ENCODE measurements at regions not wholly inside any gene's neighbourhood (a gene's known extent, or its start where the extent isn't known, plus 50 kb on each side); places are given as distances from the start of the nearest gene placed in this dataset.

GRCh38 chr5:15238006-15238405 lies 262.0 kb upstream of the FBXL7 start:
- Mint-ChIP-seq H3K4me1 (no peaks in the 10 kb centered on the region), H3K27me3 (no peaks in the 10 kb centered on the region), H3K27ac (no peak overlapping the region), H3K4me3 (no peak overlapping the region), H3K9me3 (peaks cover 18 to 23% of the 10 kb centered on the region in 2 donors)
- ATAC-seq (no peak), DNase-seq (no peak)

DNA sequence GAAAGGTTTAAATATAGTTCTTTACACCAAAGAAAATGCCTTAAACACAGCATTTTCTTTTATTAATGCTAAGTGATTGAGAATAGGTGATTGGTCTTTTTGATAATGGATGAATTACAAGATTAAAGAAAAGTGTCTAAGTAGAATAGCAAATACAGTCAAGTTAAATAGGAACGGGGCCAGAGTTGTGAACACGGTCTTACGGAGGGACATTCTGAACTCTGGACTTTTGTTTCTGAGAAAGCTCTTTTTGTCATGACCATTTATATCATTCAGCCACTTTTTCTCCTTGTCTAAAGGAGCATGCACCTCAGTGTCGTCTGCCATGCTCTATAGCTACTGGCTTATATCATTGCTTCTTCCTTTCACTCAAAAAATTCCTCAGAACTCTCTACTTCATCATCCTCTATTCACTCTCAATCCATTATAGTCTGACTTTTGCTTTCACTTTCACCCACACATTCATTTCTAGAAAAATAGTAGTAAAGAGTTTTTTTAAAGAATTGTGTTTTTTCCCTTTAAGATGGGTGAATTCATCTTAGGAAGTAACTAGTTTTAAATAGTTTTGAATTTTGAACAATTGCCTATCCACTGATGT lies 263.0 kb upstream of the FBXL7 start:
- peaks cover 18 to 23% of the 10 kb centered on the region in 2 donors for H3K9me3 Mint-ChIP-seq
- H3K4me3 Mint-ChIP-seq: no peak overlapping the region
- no peaks in the 10 kb centered on the region for H3K4me1 Mint-ChIP-seq
- H3K27ac Mint-ChIP-seq: no peak overlapping the region
- DNase-seq (no peak), ATAC-seq (no peak)
- H3K27me3 Mint-ChIP-seq: no peaks in the 10 kb centered on the region

DNA sequence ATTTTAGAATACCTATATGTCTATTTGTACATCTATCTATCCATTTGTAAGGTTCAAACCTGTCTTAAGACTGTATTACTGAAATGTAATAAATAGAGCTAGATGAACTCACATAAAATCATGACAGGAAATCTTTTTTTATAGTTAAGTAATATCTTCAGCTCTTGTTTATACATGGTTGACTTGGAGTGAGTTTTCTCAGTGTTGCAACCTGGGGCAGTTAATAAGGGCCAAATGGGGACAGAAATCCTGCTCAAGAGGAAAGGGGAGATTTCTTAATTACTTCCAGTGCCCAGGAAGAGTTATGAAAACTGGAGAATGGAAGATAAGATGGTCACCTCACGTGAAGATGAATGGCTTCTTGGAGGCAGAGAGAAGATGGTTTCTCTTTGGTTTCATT lies 265.1 kb upstream of the FBXL7 start:
- no peaks in the 10 kb centered on the region for H3K27me3 Mint-ChIP-seq
- no peak overlapping the region for H3K27ac Mint-ChIP-seq
- no peak overlapping the region for H3K4me3 Mint-ChIP-seq
- no peaks in the 10 kb centered on the region for H3K4me1 Mint-ChIP-seq
- no peak for ATAC-seq
- no peak for DNase-seq
- H3K9me3 Mint-ChIP-seq: peaks cover 18 to 28% of the 10 kb centered on the region in 2 donors

DNA sequence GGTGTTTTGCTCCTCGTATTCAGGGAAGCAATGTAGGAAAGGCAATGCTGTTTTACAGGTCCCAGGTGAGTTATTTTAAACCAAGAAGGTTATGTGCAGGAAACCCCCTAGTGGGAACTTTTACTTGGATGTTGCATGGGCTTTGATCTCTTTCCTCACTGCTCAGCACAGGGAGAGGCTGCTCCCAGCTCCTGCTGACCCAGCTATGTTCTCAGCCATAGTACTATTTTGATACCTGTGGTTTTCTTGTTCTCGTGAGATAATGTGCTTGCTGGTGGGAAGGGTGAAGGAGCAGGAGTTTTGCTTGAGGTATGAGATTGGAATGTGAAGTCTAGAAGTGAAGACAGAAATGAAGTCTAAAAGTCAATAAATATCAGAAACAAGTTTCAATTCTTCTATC lies 265.6 kb upstream of the FBXL7 start:
- DNase-seq: no peak
- Mint-ChIP-seq H3K4me1 (no peaks in the 10 kb centered on the region), H3K27me3 (no peaks in the 10 kb centered on the region), H3K27ac (no peak overlapping the region), H3K4me3 (no peak overlapping the region), H3K9me3 (peaks cover 14 to 22% of the 10 kb centered on the region in 2 donors)
- no peak for ATAC-seq

- DNase-seq (no peak), ATAC-seq (no peak)
- no peaks in the 10 kb centered on the region for H3K27me3 Mint-ChIP-seq
- H3K27ac Mint-ChIP-seq: no peak overlapping the region
- no peaks in the 10 kb centered on the region for H3K4me1 Mint-ChIP-seq
- H3K9me3 Mint-ChIP-seq: peaks cover 14 to 21% of the 10 kb centered on the region in 2 donors
- no peak overlapping the region for H3K4me3 Mint-ChIP-seq
These were observed 266.4 kb upstream of the FBXL7 start for GRCh38 chr5:15233566-15233965.

GRCh38 chr5:15222156-15222555 lies 277.8 kb upstream of the FBXL7 start:
- H3K9me3 Mint-ChIP-seq: peaks cover 12 to 24% of the 10 kb centered on the region in 2 donors
- ATAC-seq: no peak
- H3K4me3 Mint-ChIP-seq: no peak overlapping the region
- H3K27me3 Mint-ChIP-seq: no peaks in the 10 kb centered on the region
- DNase-seq: no peak
- H3K27ac Mint-ChIP-seq: no peak overlapping the region
- H3K4me1 Mint-ChIP-seq: no peaks in the 10 kb centered on the region

DNA sequence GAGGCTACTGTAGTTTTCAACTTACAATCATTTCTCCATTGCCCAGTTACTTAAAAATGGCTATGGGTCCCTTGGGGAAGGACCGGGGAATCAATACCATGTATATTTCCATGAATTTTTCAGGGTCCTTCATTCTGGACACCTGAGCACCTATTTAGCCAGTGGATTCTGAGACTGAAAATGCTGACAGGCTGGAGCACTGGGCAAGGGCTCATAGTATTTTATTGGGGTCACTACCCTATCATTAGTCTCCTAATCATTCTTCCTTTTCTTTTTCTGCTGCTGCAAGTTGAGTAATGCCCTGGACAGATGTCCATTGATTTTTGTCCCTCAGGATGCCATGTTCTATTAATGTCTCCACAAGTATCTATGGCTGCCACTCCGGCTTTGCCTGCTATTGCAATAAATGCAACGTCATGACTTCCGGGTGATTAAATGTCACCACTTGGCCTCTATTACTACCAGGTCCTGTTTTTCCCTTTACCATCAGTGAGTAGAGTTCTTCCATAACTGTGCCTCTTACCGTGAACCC lies 279.3 kb upstream of the FBXL7 start:
- ATAC-seq (no peak), DNase-seq (no peak)
- H3K27ac Mint-ChIP-seq: no peak overlapping the region
- H3K9me3 Mint-ChIP-seq: peaks cover 21 to 29% of the 10 kb centered on the region in 2 donors
- H3K27me3 Mint-ChIP-seq: no peaks in the 10 kb centered on the region
- no peak overlapping the region for H3K4me3 Mint-ChIP-seq
- H3K4me1 Mint-ChIP-seq: no peaks in the 10 kb centered on the region

DNA sequence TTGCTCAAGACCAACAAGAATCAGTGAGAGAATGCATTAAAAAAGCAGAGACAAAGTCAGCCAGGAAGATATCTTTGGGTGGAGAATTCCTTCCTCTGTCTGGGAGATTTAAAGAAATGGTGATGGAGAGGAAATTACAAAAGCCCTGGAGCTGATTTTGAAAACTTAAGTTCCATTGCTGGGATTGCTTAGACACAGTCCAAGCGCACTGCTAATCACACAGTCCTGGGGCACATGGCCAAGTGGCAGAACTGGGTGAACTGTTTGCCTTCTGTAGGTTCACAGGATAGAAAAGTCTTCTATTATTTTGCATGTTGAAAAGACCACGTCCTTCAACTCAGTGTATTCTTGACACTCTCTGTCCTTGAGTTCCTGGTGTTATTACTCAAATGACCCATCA lies 284.9 kb upstream of the FBXL7 start:
- Mint-ChIP-seq H3K4me1 (no peaks in the 10 kb centered on the region), H3K27ac (no peak overlapping the region), H3K9me3 (peaks cover 8 to 14% of the 10 kb centered on the region in 2 donors), H3K27me3 (no peaks in the 10 kb centered on the region), H3K4me3 (no peak overlapping the region)
- no peak for ATAC-seq
- no peak for DNase-seq

DNA sequence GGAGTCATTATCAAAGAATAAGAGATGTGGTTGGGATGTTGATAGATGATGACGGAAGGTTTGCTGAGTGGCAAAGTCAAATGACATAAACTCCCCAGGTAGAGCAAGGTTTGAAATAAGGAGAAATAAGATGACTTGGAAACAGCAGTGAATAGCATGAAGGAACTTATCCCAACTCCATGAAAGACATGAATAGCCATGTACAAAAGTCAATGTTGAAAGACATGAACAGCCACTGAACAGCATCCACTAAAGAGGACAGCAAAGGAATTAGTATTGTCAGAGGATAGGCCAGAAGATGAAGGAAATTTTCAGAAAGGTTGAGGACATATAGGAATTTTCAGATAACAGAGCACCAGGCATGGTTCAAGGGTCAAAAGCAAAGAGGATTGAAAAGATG lies 286.0 kb upstream of the FBXL7 start:
- Mint-ChIP-seq H3K27ac (no peak overlapping the region), H3K9me3 (peaks cover 8 to 14% of the 10 kb centered on the region in 2 donors), H3K27me3 (no peaks in the 10 kb centered on the region), H3K4me3 (no peak overlapping the region), H3K4me1 (no peaks in the 10 kb centered on the region)
- no peak for DNase-seq
- ATAC-seq: no peak

DNA sequence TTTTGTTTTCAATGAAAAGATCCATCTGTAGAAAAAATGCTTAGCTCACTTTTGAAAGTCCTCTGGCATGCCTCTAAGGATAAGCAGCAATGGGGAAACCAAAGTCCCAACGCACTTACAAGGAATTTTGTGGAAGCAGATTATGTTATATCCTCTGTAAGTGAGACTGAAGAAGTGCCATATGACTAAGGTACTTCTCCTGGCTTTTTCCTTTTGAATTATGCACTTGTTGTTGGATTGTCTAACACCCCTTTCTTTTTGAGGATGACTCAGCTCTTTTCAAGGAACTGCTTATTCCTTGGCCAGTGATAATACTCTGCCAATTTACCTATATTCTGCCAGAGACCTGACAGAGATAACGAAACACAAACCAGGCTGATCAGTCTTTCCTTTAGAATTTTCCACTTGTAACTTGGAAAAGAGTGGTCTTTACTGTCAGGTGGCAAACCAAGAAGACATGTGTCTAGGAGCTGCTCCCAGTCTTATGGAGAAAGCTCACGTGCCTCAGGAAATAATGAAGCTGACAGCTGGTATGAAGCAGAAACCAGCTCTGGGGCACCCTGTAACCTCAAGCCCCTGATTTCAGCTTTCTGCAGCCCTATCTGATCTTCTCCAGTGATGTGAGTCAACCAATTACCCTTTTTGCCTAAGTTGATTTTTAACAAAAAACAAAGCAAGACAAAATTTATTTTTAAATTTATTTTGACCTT lies 290.8 kb upstream of the FBXL7 start:
- no peaks in the 10 kb centered on the region for H3K4me1 Mint-ChIP-seq
- ATAC-seq: no peak
- no peak overlapping the region for H3K4me3 Mint-ChIP-seq
- DNase-seq: no peak
- H3K27ac Mint-ChIP-seq: no peak overlapping the region
- no peaks in the 10 kb centered on the region for H3K27me3 Mint-ChIP-seq
- H3K9me3 Mint-ChIP-seq: peaks cover 13 to 24% of the 10 kb centered on the region in 2 donors

DNA sequence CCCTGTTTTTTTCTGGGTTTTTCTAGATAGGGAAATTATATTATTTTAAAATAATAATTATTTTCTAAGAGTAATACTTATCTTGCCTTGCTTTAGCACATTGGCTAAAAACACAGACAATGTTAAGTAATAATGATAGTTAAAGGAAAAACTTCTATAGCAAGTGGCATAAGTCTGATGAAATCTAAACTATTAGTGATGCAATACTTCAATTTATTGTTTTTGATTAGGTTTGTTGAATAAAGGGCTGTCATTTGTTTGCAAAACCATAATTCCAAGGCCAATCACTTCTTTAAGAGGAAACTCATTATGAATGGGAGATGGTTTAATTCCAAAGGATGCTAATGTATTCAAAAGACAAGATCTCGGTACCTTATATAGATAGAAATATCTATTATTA lies 293.8 kb upstream of the FBXL7 start:
- ATAC-seq: no peak
- Mint-ChIP-seq H3K9me3 (peaks cover 28 to 46% of the 10 kb centered on the region in 2 donors), H3K27ac (no peak overlapping the region), H3K4me3 (no peak overlapping the region), H3K4me1 (no peaks in the 10 kb centered on the region), H3K27me3 (no peaks in the 10 kb centered on the region)
- no peak for DNase-seq

- H3K9me3 Mint-ChIP-seq: peaks cover 23 to 55% of the 10 kb centered on the region in 2 donors
- H3K4me3 Mint-ChIP-seq: no peak overlapping the region
- no peaks in the 10 kb centered on the region for H3K27me3 Mint-ChIP-seq
- ATAC-seq: no peak
- no peak for DNase-seq
- H3K27ac Mint-ChIP-seq: no peak overlapping the region
- H3K4me1 Mint-ChIP-seq: no peaks in the 10 kb centered on the region
These were observed 296.6 kb upstream of the FBXL7 start for GRCh38 chr5:15203376-15203775.

GRCh38 chr5:15191012-15191411 lies 309.0 kb upstream of the FBXL7 start:
- DNase-seq (no peak), ATAC-seq (no peak)
- no peaks in the 10 kb centered on the region for H3K27me3 Mint-ChIP-seq
- no peak overlapping the region for H3K4me3 Mint-ChIP-seq
- H3K4me1 Mint-ChIP-seq: no peaks in the 10 kb centered on the region
- no peak overlapping the region for H3K27ac Mint-ChIP-seq
- peaks cover 18 to 40% of the 10 kb centered on the region in 2 donors for H3K9me3 Mint-ChIP-seq

DNA sequence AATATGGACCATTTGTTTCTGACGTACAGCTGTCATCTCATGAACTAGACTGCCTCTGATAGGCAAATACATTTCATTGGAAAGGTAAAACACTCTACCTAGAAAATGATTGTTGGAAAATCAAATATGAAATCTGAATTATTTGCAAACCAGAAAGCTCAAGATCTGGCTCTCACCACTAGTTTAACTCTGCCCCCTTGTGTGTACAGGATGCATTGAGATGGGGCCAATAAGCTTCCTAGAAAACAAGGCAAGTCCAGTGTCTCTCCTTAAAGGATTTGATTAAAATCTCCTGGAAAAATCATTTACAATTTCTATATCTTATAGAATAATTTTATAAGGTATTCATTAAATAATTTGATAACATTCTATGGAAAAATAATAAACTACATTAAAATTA lies 311.9 kb upstream of the ANKH start:
- Mint-ChIP-seq H3K4me3 (no peak overlapping the region), H3K9me3 (peaks cover 20 to 26% of the 10 kb centered on the region in 2 donors), H3K27me3 (no peaks in the 10 kb centered on the region), H3K4me1 (no peaks in the 10 kb centered on the region), H3K27ac (no peak overlapping the region)
- DNase-seq (no peak), ATAC-seq (no peak)

- DNase-seq: no peak
- Mint-ChIP-seq H3K4me1 (no peaks in the 10 kb centered on the region), H3K4me3 (no peak overlapping the region), H3K9me3 (peaks cover 43 to 51% of the 10 kb centered on the region in 2 donors), H3K27me3 (no peaks in the 10 kb centered on the region), H3K27ac (no peak overlapping the region)
- ATAC-seq: no peak
These were observed 298.6 kb upstream of the ANKH start for GRCh38 chr5:15170173-15170572.

GRCh38 chr5:15168358-15168757 lies 296.8 kb upstream of the ANKH start:
- ATAC-seq (no peak), DNase-seq (no peak)
- Mint-ChIP-seq H3K27me3 (no peaks in the 10 kb centered on the region), H3K4me3 (no peak overlapping the region), H3K27ac (no peak overlapping the region), H3K9me3 (peaks cover 50 to 53% of the 10 kb centered on the region in 2 donors), H3K4me1 (no peaks in the 10 kb centered on the region)

Measured in stimulated activated naive CD8-positive, alpha-beta T cell treated with anti-CD3 and anti-CD28 coated beads, Interleukin-15, amount 100 ng/mL, for 72 hours (primary cell).